Neural progenitor cell (in vitro differentiated cells): ENCODE measurements at regions not wholly inside any gene's neighbourhood (a gene's known extent, or its start where the extent isn't known, plus 50 kb on each side); places are given as distances from the start of the nearest gene placed in this dataset.

Source experiments
- CTCF ChIP-seq: fragments of 200-600 bp; sonication (generic); IDR thresholded peaks from 2 replicates; pipeline ENCODE4 v1.5.1; 2017; ENCODE audit warnings: antibody characterized with exemption, mild to moderate bottlenecking
- EZH2phosphoT487 ChIP-seq: fragments of 200-600 bp; sonication (generic); IDR thresholded peaks from 2 replicates; pipeline ENCODE4 v1.6.1; 2017; ENCODE audit warnings: antibody characterized with exemption

GRCh38 chr2:106577255-106577651 lies 90.1 kb downstream of the CD8B2 start:
- TF ChIP-seq CTCF (no peak), EZH2phosphoT487 (no peak)
